WTC11 (cell line): ENCODE measurements at regions not wholly inside any gene's neighbourhood (a gene's known extent, or its start where the extent isn't known, plus 50 kb on each side); places are given as distances from the start of the nearest gene placed in this dataset.

ENCODE experiments used
- ATAC-seq: fragments of 200-7000 bp; cut with Tn5 transposase; 2 replicates; pipeline ENCODE4 v1.10.0; 2021; ENCODE audit warnings: mild to moderate bottlenecking, moderate library complexity
- CTCF ChIA-PET: fragments of 300-600 bp; sonication (Branson Sonifier 250); formaldehyde crosslinking; loops from one replicate; lab custom pipeline; 2021; ENCODE audit warnings: antibody characterized with exemption; lab: Charles Lee
- POLR2A ChIA-PET: fragments of 350-600 bp; sonication (Branson Sonifier 250); formaldehyde crosslinking; loops from one replicate; lab custom pipeline; 2021; ENCODE audit warnings: antibody characterized with exemption; lab: Charles Lee
- DNase-seq: peaks from one replicate; pipeline ENCODE4 v3.0.0; 2021; ENCODE audit warnings: low spot score
- H3K27ac Mint-ChIP-seq: 2 replicates; pipeline ENCODE4 v1.8.0; 2021; ENCODE audit warnings: mixed read lengths
- H3K27me3 Mint-ChIP-seq: 2 replicates; pipeline ENCODE4 v1.8.0; 2021; ENCODE audit warnings: low read depth, mild to moderate bottlenecking, moderate library complexity, mixed read lengths
- H3K36me3 Mint-ChIP-seq: 2 replicates; pipeline ENCODE4 v1.8.0; 2021; ENCODE audit warnings: mixed read lengths
- H3K4me1 Mint-ChIP-seq: 2 replicates; pipeline ENCODE4 v1.8.0; 2022; ENCODE audit warnings: mixed read lengths
- H3K4me3 Mint-ChIP-seq: 2 replicates; pipeline ENCODE4 v1.8.0; 2021; ENCODE audit warnings: mild to moderate bottlenecking, moderate library complexity, mixed read lengths
- H3K9me3 Mint-ChIP-seq: 2 replicates; pipeline ENCODE4 v1.8.0; 2021; ENCODE audit warnings: mixed read lengths
- CTCF ChIP-seq: fragments of 200-600 bp; IDR thresholded peaks from 2 replicates; pipeline ENCODE4 v1.8.0; 2022; ENCODE audit warnings: antibody characterized with exemption
- E2F1 ChIP-seq: sonication (generic); formaldehyde crosslinking; IDR thresholded peaks from 2 replicates; pipeline ENCODE4 v1.8.0; 2022; ENCODE audit warnings: mild to moderate bottlenecking, missing genetic modification reagents
- PREB ChIP-seq: sonication (generic); formaldehyde crosslinking; IDR thresholded peaks from 2 replicates; pipeline ENCODE4 v1.8.1; 2022; ENCODE audit warnings: mild to moderate bottlenecking, missing genetic modification reagents, moderate library complexity, borderline replicate concordance
- SMAD4 ChIP-seq: sonication (generic); formaldehyde crosslinking; IDR thresholded peaks from 2 replicates; pipeline ENCODE4 v1.8.0; 2022; ENCODE audit warnings: mild to moderate bottlenecking, missing genetic modification reagents
- ZNF219 ChIP-seq: sonication (generic); formaldehyde crosslinking; IDR thresholded peaks from 2 replicates; pipeline ENCODE4 v1.8.0; 2023; ENCODE audit warnings: missing genetic modification reagents, mild to moderate bottlenecking, borderline replicate concordance
- TF ChIP-seq, protein P1 (sequence below): fragments of 250-450 bp; sonication (Bioruptor Pico); conservative IDR thresholded peaks from 2 replicates; pipeline ENCODE4 v1.9.0; 2021; ENCODE audit warnings: mild to moderate bottlenecking
- TF ChIP-seq, protein P2 (sequence below): sonication (generic); formaldehyde crosslinking; IDR thresholded peaks from 2 replicates; pipeline ENCODE4 v1.8.0; 2022; ENCODE audit warnings: mild to moderate bottlenecking, missing genetic modification reagents
- TF ChIP-seq, protein P3 (sequence below): fragments of 250-450 bp; sonication (Bioruptor Pico); IDR thresholded peaks from 2 replicates; pipeline ENCODE4 v1.9.0; 2021; ENCODE audit warnings: mild to moderate bottlenecking, borderline replicate concordance
- TF ChIP-seq, protein P4 (sequence below): sonication (generic); formaldehyde crosslinking; IDR thresholded peaks from 2 replicates; pipeline ENCODE4 v1.8.0; 2023; ENCODE audit warnings: missing genetic modification reagents
- TF ChIP-seq, protein P5 (sequence below): sonication (generic); formaldehyde crosslinking; IDR thresholded peaks from 2 replicates; pipeline ENCODE4 v1.8.1; 2023; ENCODE audit warnings: mild to moderate bottlenecking, moderate library complexity, missing genetic modification reagents

GRCh38 chr4:84051639-84052038 is 447.5 kb downstream of the NKX6-1 start (continued):
- TF ChIP-seq, protein P1, sequence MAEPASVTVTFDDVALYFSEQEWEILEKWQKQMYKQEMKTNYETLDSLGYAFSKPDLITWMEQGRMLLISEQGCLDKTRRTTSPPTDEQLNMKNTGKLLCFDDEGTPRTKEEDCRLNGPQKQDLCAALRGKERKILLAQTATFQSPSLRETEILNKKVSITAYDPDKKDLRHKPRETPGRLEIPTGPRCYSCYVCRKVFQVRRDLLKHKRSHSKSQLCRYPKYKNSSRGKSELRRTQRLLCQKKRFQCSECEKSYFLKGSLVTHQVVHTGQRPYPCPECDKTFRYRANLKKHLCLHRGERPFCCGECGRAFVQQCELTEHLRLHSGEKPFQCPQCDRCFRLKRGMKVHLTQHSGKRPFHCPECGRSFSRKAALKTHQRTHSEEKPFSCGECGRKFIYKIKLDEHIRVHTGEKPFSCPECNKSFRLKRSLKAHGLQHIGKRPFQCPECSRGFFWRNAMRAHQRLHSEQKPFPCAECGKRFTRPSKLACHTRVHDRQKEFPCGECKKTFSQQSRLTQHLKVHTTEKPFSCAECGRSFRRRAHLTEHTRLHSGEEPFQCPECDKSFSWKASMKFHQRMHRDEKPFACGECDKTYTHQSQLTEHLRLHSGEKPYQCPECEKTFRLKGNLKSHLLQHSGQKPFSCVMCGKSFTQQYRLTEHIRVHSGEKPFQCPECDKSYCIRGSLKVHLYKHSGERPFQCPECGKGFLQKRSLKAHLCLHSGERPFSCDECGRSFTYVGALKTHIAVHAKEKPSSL: no peak
- TF ChIP-seq CTCF (no peak), PREB (no peak)
- TF ChIP-seq, protein P2, sequence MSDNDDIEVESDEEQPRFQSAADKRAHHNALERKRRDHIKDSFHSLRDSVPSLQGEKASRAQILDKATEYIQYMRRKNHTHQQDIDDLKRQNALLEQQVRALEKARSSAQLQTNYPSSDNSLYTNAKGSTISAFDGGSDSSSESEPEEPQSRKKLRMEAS: no peak

GRCh38 chr4:84051089-84051488 is 448.0 kb downstream of the NKX6-1 start:
- ATAC-seq (no peak), DNase-seq (no peak)
- H3K36me3 Mint-ChIP-seq: no peaks in the 10 kb centered on the region
- H3K4me1 Mint-ChIP-seq: peaks cover 39% of the 10 kb centered on the region
- TF ChIP-seq, protein P3, sequence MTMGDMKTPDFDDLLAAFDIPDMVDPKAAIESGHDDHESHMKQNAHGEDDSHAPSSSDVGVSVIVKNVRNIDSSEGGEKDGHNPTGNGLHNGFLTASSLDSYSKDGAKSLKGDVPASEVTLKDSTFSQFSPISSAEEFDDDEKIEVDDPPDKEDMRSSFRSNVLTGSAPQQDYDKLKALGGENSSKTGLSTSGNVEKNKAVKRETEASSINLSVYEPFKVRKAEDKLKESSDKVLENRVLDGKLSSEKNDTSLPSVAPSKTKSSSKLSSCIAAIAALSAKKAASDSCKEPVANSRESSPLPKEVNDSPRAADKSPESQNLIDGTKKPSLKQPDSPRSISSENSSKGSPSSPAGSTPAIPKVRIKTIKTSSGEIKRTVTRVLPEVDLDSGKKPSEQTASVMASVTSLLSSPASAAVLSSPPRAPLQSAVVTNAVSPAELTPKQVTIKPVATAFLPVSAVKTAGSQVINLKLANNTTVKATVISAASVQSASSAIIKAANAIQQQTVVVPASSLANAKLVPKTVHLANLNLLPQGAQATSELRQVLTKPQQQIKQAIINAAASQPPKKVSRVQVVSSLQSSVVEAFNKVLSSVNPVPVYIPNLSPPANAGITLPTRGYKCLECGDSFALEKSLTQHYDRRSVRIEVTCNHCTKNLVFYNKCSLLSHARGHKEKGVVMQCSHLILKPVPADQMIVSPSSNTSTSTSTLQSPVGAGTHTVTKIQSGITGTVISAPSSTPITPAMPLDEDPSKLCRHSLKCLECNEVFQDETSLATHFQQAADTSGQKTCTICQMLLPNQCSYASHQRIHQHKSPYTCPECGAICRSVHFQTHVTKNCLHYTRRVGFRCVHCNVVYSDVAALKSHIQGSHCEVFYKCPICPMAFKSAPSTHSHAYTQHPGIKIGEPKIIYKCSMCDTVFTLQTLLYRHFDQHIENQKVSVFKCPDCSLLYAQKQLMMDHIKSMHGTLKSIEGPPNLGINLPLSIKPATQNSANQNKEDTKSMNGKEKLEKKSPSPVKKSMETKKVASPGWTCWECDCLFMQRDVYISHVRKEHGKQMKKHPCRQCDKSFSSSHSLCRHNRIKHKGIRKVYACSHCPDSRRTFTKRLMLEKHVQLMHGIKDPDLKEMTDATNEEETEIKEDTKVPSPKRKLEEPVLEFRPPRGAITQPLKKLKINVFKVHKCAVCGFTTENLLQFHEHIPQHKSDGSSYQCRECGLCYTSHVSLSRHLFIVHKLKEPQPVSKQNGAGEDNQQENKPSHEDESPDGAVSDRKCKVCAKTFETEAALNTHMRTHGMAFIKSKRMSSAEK (CRISPR knock-in tag): no peak
- TF ChIP-seq, protein P1: no peak
- TF ChIP-seq SMAD4 (CRISPR knock-in tag): no peak
- TF ChIP-seq ZNF219 (CRISPR knock-in tag): no peak
- TF ChIP-seq, protein P4, sequence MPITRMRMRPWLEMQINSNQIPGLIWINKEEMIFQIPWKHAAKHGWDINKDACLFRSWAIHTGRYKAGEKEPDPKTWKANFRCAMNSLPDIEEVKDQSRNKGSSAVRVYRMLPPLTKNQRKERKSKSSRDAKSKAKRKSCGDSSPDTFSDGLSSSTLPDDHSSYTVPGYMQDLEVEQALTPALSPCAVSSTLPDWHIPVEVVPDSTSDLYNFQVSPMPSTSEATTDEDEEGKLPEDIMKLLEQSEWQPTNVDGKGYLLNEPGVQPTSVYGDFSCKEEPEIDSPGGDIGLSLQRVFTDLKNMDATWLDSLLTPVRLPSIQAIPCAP (CRISPR knock-in tag): no peak
- no peak for TF ChIP-seq E2F1 (CRISPR knock-in tag)
- TF ChIP-seq, protein P5, sequence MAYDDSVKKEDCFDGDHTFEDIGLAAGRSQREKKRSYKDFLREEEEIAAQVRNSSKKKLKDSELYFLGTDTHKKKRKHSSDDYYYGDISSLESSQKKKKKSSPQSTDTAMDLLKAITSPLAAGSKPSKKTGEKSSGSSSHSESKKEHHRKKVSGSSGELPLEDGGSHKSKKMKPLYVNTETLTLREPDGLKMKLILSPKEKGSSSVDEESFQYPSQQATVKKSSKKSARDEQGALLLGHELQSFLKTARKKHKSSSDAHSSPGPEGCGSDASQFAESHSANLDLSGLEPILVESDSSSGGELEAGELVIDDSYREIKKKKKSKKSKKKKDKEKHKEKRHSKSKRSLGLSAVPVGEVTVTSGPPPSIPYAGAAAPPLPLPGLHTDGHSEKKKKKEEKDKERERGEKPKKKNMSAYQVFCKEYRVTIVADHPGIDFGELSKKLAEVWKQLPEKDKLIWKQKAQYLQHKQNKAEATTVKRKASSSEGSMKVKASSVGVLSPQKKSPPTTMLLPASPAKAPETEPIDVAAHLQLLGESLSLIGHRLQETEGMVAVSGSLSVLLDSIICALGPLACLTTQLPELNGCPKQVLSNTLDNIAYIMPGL: no peak
- H3K9me3 Mint-ChIP-seq: no peaks in the 10 kb centered on the region
- H3K27me3 Mint-ChIP-seq: no peaks in the 10 kb centered on the region
- ChIA-PET POLR2A (no interaction called here), CTCF (no interaction called here)
- H3K27ac Mint-ChIP-seq: 0 out of 2 replicates have a peak overlapping the region, but pooled peaks have one; percentile 54
- no peak overlapping the region for H3K4me3 Mint-ChIP-seq
